ENCODE measurements at regions not wholly inside any gene's neighbourhood (a gene's known extent, or its start where the extent isn't known, plus 50 kb on each side); places are given as distances from the start of the nearest gene placed in this dataset.
"Not testable (repeated sequence)": the region's sequence is repeated elsewhere in the genome, so short reads cannot be mapped to it uniquely, and the experiment has no call there.

- H3K27me3 ChIP-seq (ENCODE audit: low read depth): no peaks in the 10 kb centered on the region
- H3K4me3 ChIP-seq: no peak overlapping the region
- H3K36me3 ChIP-seq (replicated peaks): no peaks in the 10 kb centered on the region
- no peak for DNase-seq (ENCODE audit: low spot score in 2 of 2)
- in situ Hi-C loops (cut with MboI; ENCODE audit: low sequenced_read_pairs): no loop called here
- H3K9me3 ChIP-seq: no peaks in the 10 kb centered on the region
- H3K4me1 ChIP-seq: no peaks in the 10 kb centered on the region
Measured at GRCh38 chr5:136840601-136841000, 475.3 kb upstream of the TRPC7 start.

DNA sequence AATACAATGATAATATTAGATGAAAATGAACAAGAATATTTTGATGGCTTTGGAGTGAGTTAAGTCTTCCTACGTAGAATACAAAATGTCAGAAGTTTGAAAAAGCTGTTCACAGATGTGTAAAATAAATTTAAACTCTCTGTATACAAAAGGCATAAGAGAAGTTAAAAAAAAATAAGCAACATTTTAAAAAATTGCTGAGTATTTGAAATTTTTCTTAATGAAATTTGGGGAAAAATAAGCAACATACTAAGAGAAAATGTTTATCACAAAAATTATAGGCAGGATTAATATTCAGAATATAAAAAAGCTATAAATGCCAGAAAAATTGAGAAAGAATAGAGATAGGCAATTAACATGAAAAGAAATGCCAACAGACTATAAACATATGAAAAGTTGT lies 470.7 kb upstream of the TRPC7 start:
- Histone ChIP-seq H3K4me3 (no peak overlapping the region), H3K9me3 (no peaks in the 10 kb centered on the region), H3K4me1 (no peaks in the 10 kb centered on the region), H3K36me3 (replicated peaks) (no peaks in the 10 kb centered on the region), H3K27me3 (ENCODE audit: low read depth) (no peaks in the 10 kb centered on the region)
- no peak for DNase-seq (ENCODE audit: low spot score in 2 of 2)
- in situ Hi-C loops (cut with MboI; ENCODE audit: low sequenced_read_pairs): no loop called here

DNA sequence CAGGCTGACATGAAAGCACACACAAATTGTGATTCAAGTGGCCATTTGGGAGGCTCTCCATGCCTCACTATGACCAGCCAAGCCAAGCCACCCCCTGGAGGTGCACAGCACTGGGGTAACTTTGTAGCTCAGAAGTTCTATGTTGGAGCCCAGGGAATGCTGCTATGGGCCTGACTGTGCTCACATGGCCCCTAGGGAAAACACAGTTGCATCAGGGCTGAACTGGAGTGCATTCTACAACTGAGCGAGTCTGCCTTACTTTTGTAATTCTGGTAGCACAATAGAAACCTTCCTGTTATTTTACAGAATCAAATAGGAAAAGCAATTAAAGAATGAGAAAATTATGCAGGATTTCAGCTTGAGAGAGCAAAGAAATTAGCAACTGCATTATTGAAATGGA lies 455.5 kb upstream of the TRPC7 start:
- DNase-seq (ENCODE audit: low spot score in 2 of 2): no peak
- in situ Hi-C loops (cut with MboI; ENCODE audit: low sequenced_read_pairs): no loop called here
- no peaks in the 10 kb centered on the region for H3K36me3 ChIP-seq (replicated peaks)
- no peaks in the 10 kb centered on the region for H3K9me3 ChIP-seq
- no peak overlapping the region for H3K4me3 ChIP-seq
- H3K4me1 ChIP-seq: no peaks in the 10 kb centered on the region
- no peaks in the 10 kb centered on the region for H3K27me3 ChIP-seq (ENCODE audit: low read depth)

DNA sequence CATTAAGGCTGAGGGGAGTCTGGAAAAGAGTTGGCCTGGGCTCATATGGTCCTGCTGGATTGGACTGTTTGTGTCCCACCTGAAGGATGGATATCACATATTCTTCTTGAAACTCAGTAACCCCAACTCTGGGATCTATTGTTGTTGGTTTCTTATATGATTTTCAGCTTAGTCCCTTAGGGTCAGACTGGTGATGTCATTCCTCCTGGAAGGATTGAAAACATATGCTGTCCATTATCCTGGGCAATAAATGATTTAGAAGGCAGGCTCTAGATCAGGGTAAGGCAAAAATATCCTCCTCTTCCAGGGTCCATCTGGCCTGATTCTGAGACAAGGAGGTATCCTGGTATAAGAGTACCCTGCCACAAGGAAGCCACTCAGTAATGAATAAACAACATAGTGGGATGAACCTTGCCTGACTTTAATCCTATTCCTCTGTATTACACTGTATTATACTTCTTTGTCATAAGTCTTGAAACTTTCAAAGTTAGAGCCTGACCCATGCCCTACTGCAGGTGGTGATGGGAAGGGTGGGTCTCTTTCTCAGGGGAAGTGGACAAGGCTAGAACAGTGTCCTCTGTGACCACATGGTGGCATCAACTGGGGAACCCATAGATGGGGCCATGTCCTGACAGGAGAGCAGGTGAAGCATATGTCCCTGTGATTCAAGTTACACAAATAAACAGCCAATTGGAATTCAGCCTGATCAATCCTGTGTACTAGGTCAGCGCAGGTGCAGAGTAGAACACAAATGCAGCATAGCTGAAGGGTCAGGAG lies 454.4 kb upstream of the TRPC7 start:
- no peaks in the 10 kb centered on the region for H3K4me1 ChIP-seq
- H3K27me3 ChIP-seq (ENCODE audit: low read depth): no peaks in the 10 kb centered on the region
- no peaks in the 10 kb centered on the region for H3K9me3 ChIP-seq
- no peak overlapping the region for H3K4me3 ChIP-seq
- in situ Hi-C loops (cut with MboI; ENCODE audit: low sequenced_read_pairs): no loop called here
- no peaks in the 10 kb centered on the region for H3K36me3 ChIP-seq (replicated peaks)
- no peak for DNase-seq (ENCODE audit: low spot score in 2 of 2)

GRCh38 chr5:136816327-136816726 lies 451.0 kb upstream of the TRPC7 start:
- Histone ChIP-seq H3K36me3 (replicated peaks) (no peaks in the 10 kb centered on the region), H3K4me3 (no peak overlapping the region), H3K9me3 (no peaks in the 10 kb centered on the region), H3K4me1 (no peaks in the 10 kb centered on the region), H3K27me3 (ENCODE audit: low read depth) (no peaks in the 10 kb centered on the region)
- in situ Hi-C loops (cut with MboI; ENCODE audit: low sequenced_read_pairs): no loop called here
- DNase-seq (ENCODE audit: low spot score in 2 of 2): no peak

GRCh38 chr5:136814619-136815378 lies 449.5 kb upstream of the TRPC7 start:
- H3K4me1 ChIP-seq: no peaks in the 10 kb centered on the region
- no peak for DNase-seq (ENCODE audit: low spot score in 2 of 2)

GRCh38 chr5:136812270-136812669 lies 446.9 kb upstream of the TRPC7 start:
- H3K27me3 ChIP-seq (ENCODE audit: low read depth); DNase-seq (ENCODE audit: low spot score in 2 of 2); in situ Hi-C loops (cut with MboI; ENCODE audit: low sequenced_read_pairs); H3K4me1 ChIP-seq; H3K4me3 ChIP-seq; H3K9me3 ChIP-seq; H3K36me3 ChIP-seq (replicated peaks): not testable (repeated sequence)

More at GRCh38 chr5:136814619-136815378, 449.5 kb upstream of the TRPC7 start:
- Histone ChIP-seq H3K36me3 (replicated peaks) (no peaks in the 10 kb centered on the region), H3K4me3 (no peak overlapping the region), H3K27me3 (ENCODE audit: low read depth) (no peaks in the 10 kb centered on the region), H3K9me3 (no peaks in the 10 kb centered on the region)
- in situ Hi-C loops (cut with MboI; ENCODE audit: low sequenced_read_pairs): no loop called here

GRCh38 chr5:136811551-136811950 lies 446.2 kb upstream of the TRPC7 start:
- no peaks in the 10 kb centered on the region for H3K4me1 ChIP-seq
- H3K27me3 ChIP-seq (ENCODE audit: low read depth): no peaks in the 10 kb centered on the region
- in situ Hi-C loops (cut with MboI; ENCODE audit: low sequenced_read_pairs): no loop called here
- no peaks in the 10 kb centered on the region for H3K36me3 ChIP-seq (replicated peaks)
- H3K4me3 ChIP-seq: no peak overlapping the region
- no peak for DNase-seq (ENCODE audit: low spot score in 2 of 2)
- H3K9me3 ChIP-seq: no peaks in the 10 kb centered on the region

DNA sequence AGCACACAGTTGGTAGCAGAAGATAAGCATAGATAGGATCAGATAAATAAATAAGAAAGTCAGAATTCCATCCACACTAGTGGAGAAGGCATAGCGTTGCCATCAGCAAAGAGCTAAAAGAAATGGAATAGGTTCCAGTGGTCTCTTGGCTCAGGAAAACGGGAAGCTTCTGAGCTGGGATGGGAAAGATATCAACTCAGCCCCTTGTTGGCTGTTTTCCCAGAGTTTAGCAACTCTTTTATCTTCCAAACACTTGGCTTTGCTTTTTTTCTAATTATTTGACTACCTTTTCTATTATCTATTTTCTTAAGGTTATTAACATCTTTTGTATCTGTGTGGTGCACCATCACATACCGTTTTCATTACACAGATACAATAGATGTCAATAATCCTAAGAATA lies 445.7 kb upstream of the TRPC7 start:
- Histone ChIP-seq H3K36me3 (replicated peaks) (no peaks in the 10 kb centered on the region), H3K4me1 (no peaks in the 10 kb centered on the region), H3K4me3 (no peak overlapping the region), H3K9me3 (no peaks in the 10 kb centered on the region), H3K27me3 (ENCODE audit: low read depth) (no peaks in the 10 kb centered on the region)
- no peak for DNase-seq (ENCODE audit: low spot score in 2 of 2)
- in situ Hi-C loops (cut with MboI; ENCODE audit: low sequenced_read_pairs): no loop called here

DNA sequence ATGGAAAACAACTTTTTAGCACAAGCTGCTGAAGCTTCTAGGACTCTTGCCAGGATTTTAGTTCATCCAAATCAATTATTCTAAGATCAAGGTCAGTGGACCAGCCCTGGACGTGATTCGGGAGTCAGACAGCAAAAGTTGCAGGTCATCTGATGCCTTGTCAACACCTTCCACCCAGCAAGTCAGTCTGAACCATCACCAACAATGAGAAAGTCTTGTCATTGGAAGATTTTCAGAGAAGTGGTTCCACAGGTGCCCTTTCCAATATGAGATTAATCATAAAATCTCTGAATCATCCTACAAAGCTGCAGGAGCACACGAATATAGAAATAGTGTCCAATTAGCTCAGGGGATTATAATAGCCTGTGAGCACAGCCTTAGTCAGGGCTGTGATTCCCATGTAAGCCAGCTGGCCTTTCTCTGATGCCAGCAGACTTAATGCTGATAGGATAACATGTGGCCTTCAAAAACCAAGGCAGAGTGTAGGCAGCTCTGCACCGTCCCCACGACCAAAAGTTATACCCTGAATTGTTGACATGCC lies 445.0 kb upstream of the TRPC7 start:
- no peak for DNase-seq (ENCODE audit: low spot score in 2 of 2)
- Histone ChIP-seq H3K9me3 (no peaks in the 10 kb centered on the region), H3K4me1 (no peaks in the 10 kb centered on the region), H3K4me3 (no peak overlapping the region), H3K36me3 (replicated peaks) (no peaks in the 10 kb centered on the region), H3K27me3 (ENCODE audit: low read depth) (no peaks in the 10 kb centered on the region)
- in situ Hi-C loops (cut with MboI; ENCODE audit: low sequenced_read_pairs): no loop called here

- H3K4me3 ChIP-seq: no peak overlapping the region
- no peaks in the 10 kb centered on the region for H3K9me3 ChIP-seq
- in situ Hi-C loops (cut with MboI; ENCODE audit: low sequenced_read_pairs): no loop called here
- DNase-seq (ENCODE audit: low spot score in 2 of 2): no peak
- no peaks in the 10 kb centered on the region for H3K36me3 ChIP-seq (replicated peaks)
- H3K4me1 ChIP-seq: no peaks in the 10 kb centered on the region
- H3K27me3 ChIP-seq (ENCODE audit: low read depth): no peaks in the 10 kb centered on the region
Measured at GRCh38 chr5:136809382-136809781, 444.0 kb upstream of the TRPC7 start.

GRCh38 chr5:136808756-136809155 lies 443.4 kb upstream of the TRPC7 start:
- Histone ChIP-seq H3K27me3 (ENCODE audit: low read depth) (no peaks in the 10 kb centered on the region), H3K4me1 (no peaks in the 10 kb centered on the region), H3K4me3 (no peak overlapping the region), H3K9me3 (no peaks in the 10 kb centered on the region), H3K36me3 (replicated peaks) (no peaks in the 10 kb centered on the region)
- in situ Hi-C loops (cut with MboI; ENCODE audit: low sequenced_read_pairs): no loop called here
- no peak for DNase-seq (ENCODE audit: low spot score in 2 of 2)

DNA sequence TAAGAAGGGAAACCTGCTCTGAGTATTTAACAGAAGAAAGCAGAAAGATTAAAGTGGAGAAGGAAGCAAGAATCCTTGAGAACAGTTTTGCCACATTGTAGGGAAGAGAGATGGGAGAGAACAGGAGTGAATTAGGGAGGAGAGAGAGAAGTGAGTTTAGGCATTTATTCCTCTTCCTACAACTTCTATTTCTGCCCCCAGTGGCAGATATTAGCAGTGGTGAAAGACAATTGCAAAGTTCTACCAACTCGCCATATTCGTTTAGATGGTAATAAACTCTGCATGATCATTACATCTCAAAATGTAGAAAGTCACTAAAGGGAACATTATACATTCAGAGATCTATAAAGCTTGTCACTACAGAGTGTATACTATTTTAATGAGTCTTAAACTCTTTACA lies 440.1 kb upstream of the TRPC7 start:
- in situ Hi-C loops (cut with MboI; ENCODE audit: low sequenced_read_pairs): no loop called here
- H3K4me1 ChIP-seq: no peaks in the 10 kb centered on the region
- H3K4me3 ChIP-seq: no peak overlapping the region
- no peaks in the 10 kb centered on the region for H3K36me3 ChIP-seq (replicated peaks)
- no peaks in the 10 kb centered on the region for H3K27me3 ChIP-seq (ENCODE audit: low read depth)
- DNase-seq (ENCODE audit: low spot score in 2 of 2): no peak
- H3K9me3 ChIP-seq: no peaks in the 10 kb centered on the region

GRCh38 chr5:136802383-136802782 lies 437.0 kb upstream of the TRPC7 start:
- in situ Hi-C loops (cut with MboI; ENCODE audit: low sequenced_read_pairs): no loop called here
- Histone ChIP-seq H3K27me3 (ENCODE audit: low read depth) (peaks cover 4% of the 10 kb centered on the region; the same call in 1 of the 2 replicates), H3K36me3 (replicated peaks) (no peaks in the 10 kb centered on the region), H3K4me3 (no peak overlapping the region), H3K4me1 (no peaks in the 10 kb centered on the region), H3K9me3 (no peaks in the 10 kb centered on the region)
- no peak for DNase-seq (ENCODE audit: low spot score in 2 of 2)
